Trophoblast cell (in vitro differentiated cells and primary cell): ENCODE measurements at regions not wholly inside any gene's neighbourhood (a gene's known extent, or its start where the extent isn't known, plus 50 kb on each side); places are given as distances from the start of the nearest gene placed in this dataset.

Experiments
- DNase-seq, 2 donors: peaks; one replicate each; pipeline ENCODE4 v3.0.0-alpha.2; 2016
- H2AFZ ChIP-seq: 2 replicates; pipeline ENCODE4 v1.6.1; 2013; ENCODE audit warnings: low read length, moderate library complexity, mild to moderate bottlenecking; ENCODE audit not compliant: insufficient read depth, poor library complexity
- H2AK5ac ChIP-seq: 2 replicates; pipeline ENCODE4 v1.6.1; 2013; ENCODE audit warnings: mild to moderate bottlenecking, low read length
- H2BK120ac ChIP-seq: 2 replicates; pipeline ENCODE4 v1.6.1; 2013; ENCODE audit warnings: low read length, mild to moderate bottlenecking, moderate library complexity; ENCODE audit not compliant: insufficient read depth, poor library complexity
- H2BK12ac ChIP-seq: 2 replicates; pipeline ENCODE4 v1.6.1; 2013; ENCODE audit warnings: mild to moderate bottlenecking, low read length, moderate library complexity
- H2BK5ac ChIP-seq: 2 replicates; pipeline ENCODE4 v1.6.1; 2013; ENCODE audit warnings: low read length, low read depth, moderate library complexity, mild to moderate bottlenecking; ENCODE audit not compliant: poor library complexity
- H3K14ac ChIP-seq: 2 replicates; pipeline ENCODE4 v1.6.1; 2013; ENCODE audit warnings: mild to moderate bottlenecking, low read length
- H3K18ac ChIP-seq: 2 replicates; pipeline ENCODE4 v1.6.1; 2013; ENCODE audit warnings: mild to moderate bottlenecking, low read length
- H3K23ac ChIP-seq: 2 replicates; pipeline ENCODE4 v1.6.1; 2013; ENCODE audit warnings: low read length
- H3K27ac ChIP-seq: 2 replicates; pipeline ENCODE4 v1.5.1; 2013; ENCODE audit warnings: low read depth, mild to moderate bottlenecking, inconsistent platforms, low read length, moderate library complexity
- H3K27me3 ChIP-seq: 2 replicates; pipeline ENCODE4 v1.6.1; 2013; ENCODE audit warnings: inconsistent platforms, mild to moderate bottlenecking, low read length, moderate library complexity; ENCODE audit not compliant: insufficient read depth
- H3K36me3 ChIP-seq, 2 experiments: 1 replicate in 1 of 2; 2 replicates in 1 of 2; pipeline ENCODE4 v1.6.1; 2013; ENCODE audit warnings: low read length in 2 of 2, mild to moderate bottlenecking in 2 of 2, moderate library complexity in 1 of 2; ENCODE audit not compliant: insufficient read depth in 2 of 2, control insufficient read depth in 1 of 2
- H3K4ac ChIP-seq: 2 replicates; pipeline ENCODE4 v1.6.1; 2013; ENCODE audit warnings: low read depth, mild to moderate bottlenecking, low read length, moderate library complexity
- H3K4me1 ChIP-seq, 2 experiments: 1 replicate in 1 of 2; 2 replicates in 1 of 2; pipeline ENCODE4 v1.6.1; 2013; ENCODE audit warnings: low read length in 2 of 2, mild to moderate bottlenecking in 2 of 2, moderate library complexity in 1 of 2; ENCODE audit not compliant: insufficient read depth in 2 of 2, control insufficient read depth in 1 of 2
- H3K4me2 ChIP-seq: 2 replicates; pipeline ENCODE4 v1.6.1; 2013; ENCODE audit warnings: inconsistent platforms, mild to moderate bottlenecking, low read length, moderate library complexity
- H3K4me3 ChIP-seq: 2 replicates; pipeline ENCODE4 v1.5.1; 2013; ENCODE audit warnings: mild to moderate bottlenecking, low read depth, low read length, inconsistent platforms
- H3K79me1 ChIP-seq: one replicate; pipeline ENCODE4 v1.6.1; 2013; ENCODE audit warnings: low read length
- H3K79me2 ChIP-seq: 2 replicates; pipeline ENCODE4 v1.6.1; 2013; ENCODE audit warnings: low read length, mild to moderate bottlenecking; ENCODE audit not compliant: control insufficient read depth, insufficient read depth, poor library complexity
- H3K9ac ChIP-seq: 2 replicates; pipeline ENCODE4 v1.6.1; 2013; ENCODE audit warnings: mild to moderate bottlenecking, low read length
- H3K9me3 ChIP-seq: 2 replicates; pipeline ENCODE4 v1.6.1; 2013; ENCODE audit warnings: low read depth, mild to moderate bottlenecking, control low read depth, inconsistent platforms, low read length; ENCODE audit not compliant: insufficient read depth
- H4K12ac ChIP-seq: 2 replicates; pipeline ENCODE4 v1.6.1; 2013; ENCODE audit warnings: low read depth, mild to moderate bottlenecking, low read length, moderate library complexity
- H4K8ac ChIP-seq: 2 replicates; pipeline ENCODE4 v1.6.1; 2013; ENCODE audit warnings: low read depth, mild to moderate bottlenecking, low read length, moderate library complexity
- H4K91ac ChIP-seq: one replicate; pipeline ENCODE4 v1.6.1; 2013; ENCODE audit warnings: low read depth, mild to moderate bottlenecking, low read length, moderate library complexity
- WGBS: extraction: QIAGEN DNeasy Blood & Tissue Kit; methylation state at CpG from one replicate; pipeline ENCODE4 v1.1.7; 2013; ENCODE audit warnings: missing lambda C conversion rate; ENCODE audit not compliant: insufficient read length, insufficient coverage; ENCODE audit errors: extremely low coverage; 5-methylcytosine and 5-hydroxymethylcytosine counted together

DNA sequence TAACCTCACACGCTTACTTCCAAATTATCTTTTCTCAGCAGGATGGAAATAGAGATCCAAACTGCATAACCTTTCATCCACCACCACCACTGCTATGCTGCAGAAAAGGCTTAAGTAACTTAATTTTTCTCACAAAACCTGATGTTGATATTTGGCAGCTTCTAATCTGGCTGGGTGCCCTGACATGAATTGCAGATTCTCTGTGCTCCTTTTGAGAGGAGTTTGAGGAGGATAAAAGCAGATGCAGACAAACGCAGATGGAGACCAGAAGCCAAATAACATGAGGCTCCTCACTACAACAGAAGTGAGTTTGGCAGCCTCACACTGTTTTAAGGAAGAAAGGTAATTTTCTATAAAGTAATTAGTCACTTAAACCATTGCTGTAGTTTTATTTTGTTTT lies 646.2 kb upstream of the ATXN8OS start:
- no peak overlapping the region for H4K8ac ChIP-seq
- no peaks in the 10 kb centered on the region for H3K9me3 ChIP-seq
- no peak overlapping the region for H2BK5ac ChIP-seq
- no peak overlapping the region for H2AFZ ChIP-seq
- no CpG with 5 or more reads among the region's 2 CpGs for WGBS
- H3K9ac ChIP-seq = no peak overlapping the region
- H3K27ac ChIP-seq = no peak overlapping the region
- H3K4ac ChIP-seq = no peak overlapping the region
- no peak overlapping the region for H4K12ac ChIP-seq
- no peak overlapping the region for H3K23ac ChIP-seq
- no peak overlapping the region for H2AK5ac ChIP-seq
- H3K4me3 ChIP-seq = no peak overlapping the region
- no peak for DNase-seq
- no peaks in the 10 kb centered on the region for H3K4me1 ChIP-seq
- H4K91ac ChIP-seq = no peak overlapping the region
- H3K36me3 ChIP-seq = no peaks in the 10 kb centered on the region
- no peak overlapping the region for H2BK120ac ChIP-seq
- no peaks in the 10 kb centered on the region for H3K79me2 ChIP-seq
- no peaks in the 10 kb centered on the region for H3K79me1 ChIP-seq
- H2BK12ac ChIP-seq = no peak overlapping the region
- no peaks in the 10 kb centered on the region for H3K27me3 ChIP-seq
- H3K4me2 ChIP-seq = no peak overlapping the region
- H3K18ac ChIP-seq = no peak overlapping the region
- H3K14ac ChIP-seq = no peak overlapping the region

DNA sequence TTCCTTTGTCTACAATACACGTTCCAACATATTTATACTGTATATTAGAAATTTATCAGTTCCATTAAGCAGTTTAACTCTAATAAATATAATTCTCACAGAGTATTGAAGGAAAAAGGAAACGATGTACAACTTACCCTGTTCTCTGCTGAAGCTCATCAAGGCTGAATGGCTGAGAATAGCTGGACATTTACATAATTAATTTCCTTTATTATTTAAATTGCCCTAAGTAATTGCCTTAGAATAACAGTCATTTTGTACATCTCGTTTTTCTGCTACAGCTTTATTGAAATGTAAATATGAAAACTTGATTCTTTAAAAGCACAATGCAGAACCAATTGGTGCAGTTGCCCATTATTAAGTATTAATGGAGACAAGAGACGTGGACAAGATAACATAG lies 648.3 kb upstream of the ATXN8OS start:
- WGBS = no CpG with 5 or more reads among the region's 4 CpGs
- Histone ChIP-seq H3K18ac (no peak overlapping the region), H3K23ac (no peak overlapping the region)

DNA sequence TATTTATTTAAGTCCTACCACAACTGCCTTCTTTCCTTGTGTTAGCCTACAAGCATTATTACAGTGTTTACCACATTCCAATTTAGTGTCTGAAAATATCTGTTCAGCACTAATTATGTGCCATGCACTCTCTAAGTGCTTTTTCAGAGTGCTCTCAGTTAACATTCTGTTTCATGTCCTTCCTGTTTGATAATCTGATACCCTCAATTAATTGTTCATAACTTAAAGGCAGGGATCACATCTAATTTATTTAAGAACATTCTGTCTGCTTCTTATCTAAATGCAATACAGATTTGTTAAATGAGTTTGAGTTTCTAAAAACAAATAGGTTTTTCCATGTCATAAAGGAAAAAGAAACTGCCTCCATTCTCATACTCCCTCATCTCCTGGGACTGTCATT lies 649.6 kb upstream of the ATXN8OS start:
- Histone ChIP-seq H3K23ac (no peak overlapping the region), H3K4me3 (no peak overlapping the region), H4K12ac (no peak overlapping the region), H3K4ac (no peak overlapping the region), H3K14ac (no peak overlapping the region), H3K79me2 (no peaks in the 10 kb centered on the region), H3K36me3 (no peaks in the 10 kb centered on the region), H3K79me1 (no peaks in the 10 kb centered on the region), H3K27me3 (no peaks in the 10 kb centered on the region), H3K18ac (no peak overlapping the region), H2BK5ac (no peak overlapping the region), H3K9ac (no peak overlapping the region), H3K9me3 (no peaks in the 10 kb centered on the region), H4K91ac (no peak overlapping the region), H3K4me2 (no peak overlapping the region), H2BK12ac (no peak overlapping the region), H2BK120ac (no peak overlapping the region), H3K4me1 (no peaks in the 10 kb centered on the region), H4K8ac (no peak overlapping the region), H3K27ac (no peak overlapping the region), H2AFZ (no peak overlapping the region), H2AK5ac (no peak overlapping the region)
- DNase-seq = no peak

More for the DNA sequence above, 648.3 kb upstream of the ATXN8OS start:
- H3K79me1 ChIP-seq = no peaks in the 10 kb centered on the region
- H3K79me2 ChIP-seq = no peaks in the 10 kb centered on the region
- H3K27ac ChIP-seq = no peak overlapping the region
- no peak overlapping the region for H3K4me3 ChIP-seq
- H2AFZ ChIP-seq = no peak overlapping the region
- no peaks in the 10 kb centered on the region for H3K36me3 ChIP-seq
- no peak overlapping the region for H4K12ac ChIP-seq
- H2BK120ac ChIP-seq = no peak overlapping the region
- H3K14ac ChIP-seq = no peak overlapping the region
- no peak for DNase-seq
- no peak overlapping the region for H2BK5ac ChIP-seq
- no peaks in the 10 kb centered on the region for H3K4me1 ChIP-seq
- no peak overlapping the region for H4K91ac ChIP-seq
- no peak overlapping the region for H3K4ac ChIP-seq
- H3K27me3 ChIP-seq = no peaks in the 10 kb centered on the region
- no peak overlapping the region for H2AK5ac ChIP-seq
- no peak overlapping the region for H3K4me2 ChIP-seq
- no peak overlapping the region for H2BK12ac ChIP-seq
- no peaks in the 10 kb centered on the region for H3K9me3 ChIP-seq
- no peak overlapping the region for H3K9ac ChIP-seq
- no peak overlapping the region for H4K8ac ChIP-seq

DNA sequence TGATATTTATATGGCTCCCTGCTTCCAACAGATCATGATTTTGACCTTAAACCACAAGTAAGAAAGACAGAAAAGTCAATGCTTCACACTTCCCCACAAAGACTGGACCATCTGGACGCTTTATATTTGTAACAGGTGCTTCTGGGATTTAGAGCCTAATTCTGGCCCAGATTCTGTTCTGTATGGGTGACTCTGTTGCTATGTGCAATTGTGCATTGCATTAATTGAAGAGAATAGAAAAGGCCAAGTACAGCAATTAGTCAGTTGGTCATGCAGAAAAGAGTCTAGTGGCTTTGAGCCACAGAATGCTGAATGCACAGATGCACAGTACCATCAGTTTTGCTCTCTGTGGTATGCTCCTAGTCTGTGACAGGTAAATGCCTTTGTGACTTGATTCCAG lies 657.4 kb upstream of the ATXN8OS start:
- no peak overlapping the region for H4K91ac ChIP-seq

DNA sequence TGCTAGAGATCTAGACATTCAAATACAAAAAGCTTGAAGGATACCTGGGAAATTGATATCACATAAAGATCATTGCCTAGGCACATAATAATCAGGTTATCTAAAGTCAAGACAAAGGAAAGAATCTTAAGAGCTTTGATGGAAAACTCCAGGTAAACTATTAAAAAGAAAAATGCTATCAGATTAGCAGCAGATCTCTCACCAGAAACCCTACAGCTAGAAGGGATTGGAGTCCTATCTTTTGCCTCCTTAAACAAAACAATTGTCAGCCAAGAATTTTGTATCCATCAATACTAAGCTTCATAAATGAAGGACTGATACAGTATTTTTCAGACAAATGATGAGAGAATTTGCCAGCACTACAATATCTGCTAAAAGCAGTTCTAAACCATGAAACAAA lies 682.4 kb upstream of the ATXN8OS start:
- H3K9ac ChIP-seq = no peak overlapping the region
- H2BK12ac ChIP-seq = no peak overlapping the region
- H3K79me1 ChIP-seq = peaks cover 2% of the 10 kb centered on the region
- H3K4ac ChIP-seq = no peak overlapping the region
- no peak overlapping the region for H4K91ac ChIP-seq
- no peak overlapping the region for H3K4me3 ChIP-seq
- H2BK5ac ChIP-seq = no peak overlapping the region
- no peak overlapping the region for H2BK120ac ChIP-seq
- H4K8ac ChIP-seq = no peak overlapping the region
- H3K9me3 ChIP-seq = no peaks in the 10 kb centered on the region
- no peaks in the 10 kb centered on the region for H3K27me3 ChIP-seq
- H3K14ac ChIP-seq = no peak overlapping the region
- H3K23ac ChIP-seq = no peak overlapping the region
- no peak overlapping the region for H3K18ac ChIP-seq
- H2AK5ac ChIP-seq = no peak overlapping the region
- H2AFZ ChIP-seq = no peak overlapping the region
- no peaks in the 10 kb centered on the region for H3K79me2 ChIP-seq
- peaks cover 0 to 5% of the 10 kb centered on the region in 2 experiments for H3K4me1 ChIP-seq
- DNase-seq = no peak
- H3K4me2 ChIP-seq = no peak overlapping the region
- no peaks in the 10 kb centered on the region for H3K36me3 ChIP-seq
- H3K27ac ChIP-seq = no peak overlapping the region
- H4K12ac ChIP-seq = no peak overlapping the region

More for the DNA sequence above, 657.4 kb upstream of the ATXN8OS start:
- Histone ChIP-seq H3K79me2 (no peaks in the 10 kb centered on the region), H3K36me3 (no peaks in the 10 kb centered on the region), H2AFZ (no peak overlapping the region), H3K4ac (no peak overlapping the region), H2BK5ac (no peak overlapping the region), H2AK5ac (no peak overlapping the region), H2BK12ac (no peak overlapping the region), H3K4me1 (peaks cover 0 to 1% of the 10 kb centered on the region in 2 experiments), H3K79me1 (no peaks in the 10 kb centered on the region), H4K12ac (no peak overlapping the region), H3K9me3 (no peaks in the 10 kb centered on the region), H3K4me2 (no peak overlapping the region), H3K27ac (no peak overlapping the region), H2BK120ac (no peak overlapping the region), H3K9ac (no peak overlapping the region), H3K23ac (no peak overlapping the region), H3K27me3 (no peaks in the 10 kb centered on the region), H4K8ac (no peak overlapping the region), H3K14ac (no peak overlapping the region), H3K18ac (no peak overlapping the region), H3K4me3 (no peak overlapping the region)
- WGBS = no CpG with 5 or more reads among the region's 1 CpG
- DNase-seq = no peak
